ENCODE measurements at regions not wholly inside any gene's neighbourhood (a gene's known extent, or its start where the extent isn't known, plus 50 kb on each side); places are given as distances from the start of the nearest gene placed in this dataset.

GRCh38 chr13:111657013-111657412 lies 336.6 kb downstream of the TEX29 start:
- Histone ChIP-seq H3K9me3 (ENCODE audit: insufficient read depth, low read depth, low read length) (no peaks in the 10 kb centered on the region), H3K4me3 (ENCODE audit: low read length) (no peak overlapping the region), H3K27me3 (ENCODE audit: insufficient read depth, low read length) (peaks cover 21% of the 10 kb centered on the region), H3K36me3 (ENCODE audit: insufficient read depth, low read depth, low read length) (no peaks in the 10 kb centered on the region), H3K27ac (ENCODE audit: low read length) (no peak overlapping the region), H3K4me1 (ENCODE audit: insufficient read depth, low read length) (peaks cover 16% of the 10 kb centered on the region; the same call in 1 of the 2 replicates), H3K9ac (ENCODE audit: low read depth, low read length) (no peak overlapping the region)

GRCh38 chr13:111658145-111659100 lies 338.0 kb downstream of the TEX29 start:
- Histone ChIP-seq H3K4me3 (ENCODE audit: low read length) (no peak overlapping the region), H3K4me1 (ENCODE audit: insufficient read depth, low read length) (peaks cover 16% of the 10 kb centered on the region; the same call in 1 of the 2 replicates), H3K27me3 (ENCODE audit: insufficient read depth, low read length) (peaks cover 21% of the 10 kb centered on the region), H3K36me3 (ENCODE audit: insufficient read depth, low read depth, low read length) (no peaks in the 10 kb centered on the region), H3K27ac (ENCODE audit: low read length) (no peak overlapping the region), H3K9ac (ENCODE audit: low read depth, low read length) (peak overlapping the region; percentile 57; the same call in 1 of the 2 replicates), H3K9me3 (ENCODE audit: insufficient read depth, low read depth, low read length) (no peaks in the 10 kb centered on the region)

GRCh38 chr13:111659219-111659775 lies 338.9 kb downstream of the TEX29 start:
- H3K9ac ChIP-seq (ENCODE audit: low read depth, low read length): no peak overlapping the region
- H3K9me3 ChIP-seq (ENCODE audit: insufficient read depth, low read depth, low read length): no peaks in the 10 kb centered on the region
- peaks cover 21% of the 10 kb centered on the region for H3K27me3 ChIP-seq (ENCODE audit: insufficient read depth, low read length)
- no peak overlapping the region for H3K27ac ChIP-seq (ENCODE audit: low read length)
- peaks cover 16% of the 10 kb centered on the region; the same call in 1 of the 2 replicates for H3K4me1 ChIP-seq (ENCODE audit: insufficient read depth, low read length)
- H3K4me3 ChIP-seq (ENCODE audit: low read length): no peak overlapping the region
- no peaks in the 10 kb centered on the region for H3K36me3 ChIP-seq (ENCODE audit: insufficient read depth, low read depth, low read length)

- Histone ChIP-seq H3K4me3 (ENCODE audit: low read length) (no peak overlapping the region), H3K36me3 (ENCODE audit: insufficient read depth, low read depth, low read length) (no peaks in the 10 kb centered on the region), H3K4me1 (ENCODE audit: insufficient read depth, low read length) (peaks cover 16% of the 10 kb centered on the region; the same call in 1 of the 2 replicates), H3K9me3 (ENCODE audit: insufficient read depth, low read depth, low read length) (no peaks in the 10 kb centered on the region), H3K27ac (ENCODE audit: low read length) (no peak overlapping the region), H3K27me3 (ENCODE audit: insufficient read depth, low read length) (peaks cover 21% of the 10 kb centered on the region), H3K9ac (ENCODE audit: low read depth, low read length) (no peak overlapping the region)
Measured at GRCh38 chr13:111659842-111660241, 339.4 kb downstream of the TEX29 start.

- H3K9me3 ChIP-seq (ENCODE audit: insufficient read depth, low read depth, low read length): no peaks in the 10 kb centered on the region
- peaks cover 16% of the 10 kb centered on the region; the same call in 1 of the 2 replicates for H3K4me1 ChIP-seq (ENCODE audit: insufficient read depth, low read length)
- H3K9ac ChIP-seq (ENCODE audit: low read depth, low read length): no peak overlapping the region
- H3K4me3 ChIP-seq (ENCODE audit: low read length): no peak overlapping the region
- peaks cover 21% of the 10 kb centered on the region for H3K27me3 ChIP-seq (ENCODE audit: insufficient read depth, low read length)
- H3K36me3 ChIP-seq (ENCODE audit: insufficient read depth, low read depth, low read length): no peaks in the 10 kb centered on the region
- H3K27ac ChIP-seq (ENCODE audit: low read length): no peak overlapping the region
Measured at GRCh38 chr13:111661052-111661451, 340.6 kb downstream of the TEX29 start.

GRCh38 chr13:111661776-111662175 lies 341.3 kb downstream of the TEX29 start:
- no peaks in the 10 kb centered on the region for H3K36me3 ChIP-seq (ENCODE audit: insufficient read depth, low read depth, low read length)
- H3K27me3 ChIP-seq (ENCODE audit: insufficient read depth, low read length): peaks cover 20% of the 10 kb centered on the region
- H3K4me3 ChIP-seq (ENCODE audit: low read length): no peak overlapping the region
- H3K27ac ChIP-seq (ENCODE audit: low read length): no peak overlapping the region
- H3K9ac ChIP-seq (ENCODE audit: low read depth, low read length): no peak overlapping the region
- H3K9me3 ChIP-seq (ENCODE audit: insufficient read depth, low read depth, low read length): no peaks in the 10 kb centered on the region
- H3K4me1 ChIP-seq (ENCODE audit: insufficient read depth, low read length): peaks cover 16% of the 10 kb centered on the region; the same call in 1 of the 2 replicates

- Histone ChIP-seq H3K27me3 (ENCODE audit: insufficient read depth, low read length) (peaks cover 13% of the 10 kb centered on the region), H3K36me3 (ENCODE audit: insufficient read depth, low read depth, low read length) (no peaks in the 10 kb centered on the region), H3K4me3 (ENCODE audit: low read length) (no peak overlapping the region), H3K4me1 (ENCODE audit: insufficient read depth, low read length) (peaks cover 14% of the 10 kb centered on the region; the same call in 1 of the 2 replicates), H3K9ac (ENCODE audit: low read depth, low read length) (no peak overlapping the region), H3K9me3 (ENCODE audit: insufficient read depth, low read depth, low read length) (no peaks in the 10 kb centered on the region), H3K27ac (ENCODE audit: low read length) (no peak overlapping the region)
Measured at GRCh38 chr13:111662451-111662850, 342.0 kb downstream of the TEX29 start.

- Histone ChIP-seq H3K4me1 (ENCODE audit: insufficient read depth, low read length) (peaks cover 10% of the 10 kb centered on the region; the same call in 1 of the 2 replicates), H3K27me3 (ENCODE audit: insufficient read depth, low read length) (peaks cover 12% of the 10 kb centered on the region)
Measured at GRCh38 chr13:111662895-111663294, 342.5 kb downstream of the TEX29 start.

GRCh38 chr13:111663505-111663904 lies 343.1 kb downstream of the TEX29 start:
- peaks cover 7% of the 10 kb centered on the region; the same call in 1 of the 2 replicates for H3K4me1 ChIP-seq (ENCODE audit: insufficient read depth, low read length)
- H3K4me3 ChIP-seq (ENCODE audit: low read length): no peak overlapping the region
- no peak overlapping the region for H3K27ac ChIP-seq (ENCODE audit: low read length)
- peaks cover 12% of the 10 kb centered on the region for H3K27me3 ChIP-seq (ENCODE audit: insufficient read depth, low read length)
- no peak overlapping the region for H3K9ac ChIP-seq (ENCODE audit: low read depth, low read length)
- H3K36me3 ChIP-seq (ENCODE audit: insufficient read depth, low read depth, low read length): no peaks in the 10 kb centered on the region
- H3K9me3 ChIP-seq (ENCODE audit: insufficient read depth, low read depth, low read length): no peaks in the 10 kb centered on the region

More at GRCh38 chr13:111662895-111663294, 342.5 kb downstream of the TEX29 start:
- no peak overlapping the region for H3K9ac ChIP-seq (ENCODE audit: low read depth, low read length)
- no peaks in the 10 kb centered on the region for H3K9me3 ChIP-seq (ENCODE audit: insufficient read depth, low read depth, low read length)
- H3K4me3 ChIP-seq (ENCODE audit: low read length): no peak overlapping the region
- no peaks in the 10 kb centered on the region for H3K36me3 ChIP-seq (ENCODE audit: insufficient read depth, low read depth, low read length)
- no peak overlapping the region for H3K27ac ChIP-seq (ENCODE audit: low read length)

- no peaks in the 10 kb centered on the region for H3K36me3 ChIP-seq (ENCODE audit: insufficient read depth, low read depth, low read length)
Measured at GRCh38 chr13:111663953-111664421, 343.5 kb downstream of the TEX29 start.

GRCh38 chr13:111664696-111665095 lies 344.3 kb downstream of the TEX29 start:
- H3K36me3 ChIP-seq (ENCODE audit: insufficient read depth, low read depth, low read length): no peaks in the 10 kb centered on the region
- no peak overlapping the region for H3K9ac ChIP-seq (ENCODE audit: low read depth, low read length)
- peaks cover 7% of the 10 kb centered on the region for H3K27me3 ChIP-seq (ENCODE audit: insufficient read depth, low read length)
- no peak overlapping the region for H3K4me3 ChIP-seq (ENCODE audit: low read length)
- no peaks in the 10 kb centered on the region for H3K4me1 ChIP-seq (ENCODE audit: insufficient read depth, low read length)
- H3K9me3 ChIP-seq (ENCODE audit: insufficient read depth, low read depth, low read length): no peaks in the 10 kb centered on the region
- no peak overlapping the region for H3K27ac ChIP-seq (ENCODE audit: low read length)

More at GRCh38 chr13:111663953-111664421, 343.5 kb downstream of the TEX29 start:
- Histone ChIP-seq H3K27me3 (ENCODE audit: insufficient read depth, low read length) (peaks cover 12% of the 10 kb centered on the region), H3K4me3 (ENCODE audit: low read length) (no peak overlapping the region), H3K4me1 (ENCODE audit: insufficient read depth, low read length) (peaks cover 2% of the 10 kb centered on the region; the same call in 1 of the 2 replicates), H3K27ac (ENCODE audit: low read length) (no peak overlapping the region), H3K9ac (ENCODE audit: low read depth, low read length) (no peak overlapping the region), H3K9me3 (ENCODE audit: insufficient read depth, low read depth, low read length) (no peaks in the 10 kb centered on the region)
